NB4 (cell line): ENCODE measurements at regions not wholly inside any gene's neighbourhood (a gene's known extent, or its start where the extent isn't known, plus 50 kb on each side); places are given as distances from the start of the nearest gene placed in this dataset.

ENCODE experiments used
- MYC ChIP-seq: IDR thresholded peaks from 2 replicates; pipeline ENCODE4 v1.6.1; 2011; ENCODE audit warnings: low read depth, low read length
- POLR2A ChIP-seq: IDR thresholded peaks from 2 replicates; pipeline ENCODE4 v1.6.1; 2011; ENCODE audit warnings: mild to moderate bottlenecking; ENCODE audit not compliant: insufficient read length; ENCODE audit errors: extremely low read depth
- TF ChIP-seq, protein P1 (sequence below): IDR thresholded peaks from one replicate; pipeline ENCODE4 v1.5.1; 2012; ENCODE audit warnings: low read depth, low read length

DNA sequence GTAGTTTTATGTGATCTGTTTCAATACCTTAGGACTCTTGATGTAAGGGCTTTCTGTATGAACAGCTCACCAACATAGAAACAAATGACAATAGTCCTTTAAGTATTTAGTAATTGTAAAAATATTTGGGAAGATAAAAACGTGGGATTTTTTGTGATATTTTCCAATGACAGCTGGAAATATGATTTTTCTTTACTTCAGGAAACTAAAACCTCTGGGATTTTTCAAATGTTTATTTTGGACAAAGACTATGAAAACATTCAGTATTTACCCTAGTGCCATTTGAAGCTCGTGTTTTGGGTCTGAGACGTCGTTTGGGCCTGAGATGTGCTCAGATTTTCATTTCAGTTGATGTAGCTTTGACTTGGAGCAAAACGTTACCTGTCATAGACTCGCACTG, 240.0 kb downstream of the BMP4 start:
- TF ChIP-seq MYC (no peak), POLR2A (no peak)
- TF ChIP-seq, protein P1, sequence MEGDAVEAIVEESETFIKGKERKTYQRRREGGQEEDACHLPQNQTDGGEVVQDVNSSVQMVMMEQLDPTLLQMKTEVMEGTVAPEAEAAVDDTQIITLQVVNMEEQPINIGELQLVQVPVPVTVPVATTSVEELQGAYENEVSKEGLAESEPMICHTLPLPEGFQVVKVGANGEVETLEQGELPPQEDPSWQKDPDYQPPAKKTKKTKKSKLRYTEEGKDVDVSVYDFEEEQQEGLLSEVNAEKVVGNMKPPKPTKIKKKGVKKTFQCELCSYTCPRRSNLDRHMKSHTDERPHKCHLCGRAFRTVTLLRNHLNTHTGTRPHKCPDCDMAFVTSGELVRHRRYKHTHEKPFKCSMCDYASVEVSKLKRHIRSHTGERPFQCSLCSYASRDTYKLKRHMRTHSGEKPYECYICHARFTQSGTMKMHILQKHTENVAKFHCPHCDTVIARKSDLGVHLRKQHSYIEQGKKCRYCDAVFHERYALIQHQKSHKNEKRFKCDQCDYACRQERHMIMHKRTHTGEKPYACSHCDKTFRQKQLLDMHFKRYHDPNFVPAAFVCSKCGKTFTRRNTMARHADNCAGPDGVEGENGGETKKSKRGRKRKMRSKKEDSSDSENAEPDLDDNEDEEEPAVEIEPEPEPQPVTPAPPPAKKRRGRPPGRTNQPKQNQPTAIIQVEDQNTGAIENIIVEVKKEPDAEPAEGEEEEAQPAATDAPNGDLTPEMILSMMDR, result no peak
